GM23248 (cell line): ENCODE measurements at regions not wholly inside any gene's neighbourhood (a gene's known extent, or its start where the extent isn't known, plus 50 kb on each side); places are given as distances from the start of the nearest gene placed in this dataset.
"Not testable (repeated sequence)": the region's sequence is repeated elsewhere in the genome, so short reads cannot be mapped to it uniquely, and the experiment has no call there.

Source experiments
- DNase-seq: peaks from one replicate; pipeline ENCODE4 v3.0.0-alpha.2; 2015
- H2AFZ ChIP-seq: fragments of 200-600 bp; sonication (generic); 2 replicates; pipeline ENCODE4 v1.6.1; 2016; ENCODE audit warnings: antibody characterized with exemption
- H3F3A ChIP-seq: fragments of 200-600 bp; sonication (generic); 2 replicates; pipeline ENCODE4 v1.6.1; 2016; ENCODE audit warnings: mild to moderate bottlenecking, antibody characterized with exemption, mixed run types; ENCODE audit not compliant: insufficient read depth
- H3K27ac ChIP-seq: fragments of 200-600 bp; sonication (generic); 2 replicates; pipeline ENCODE4 v1.5.1; 2016; ENCODE audit warnings: mild to moderate bottlenecking
- H3K27me3 ChIP-seq: fragments of 200-600 bp; sonication (generic); replicated peaks from 2 replicates; pipeline ENCODE4 v1.6.1; 2016; ENCODE audit warnings: mild to moderate bottlenecking; ENCODE audit not compliant: insufficient read depth
- H3K36me3 ChIP-seq: fragments of 200-600 bp; sonication (generic); 2 replicates; pipeline ENCODE4 v1.6.1; 2016; ENCODE audit warnings: low read depth, mild to moderate bottlenecking
- H3K4me1 ChIP-seq: fragments of 200-600 bp; sonication (generic); 2 replicates; pipeline ENCODE4 v1.6.1; 2016; ENCODE audit warnings: mild to moderate bottlenecking; ENCODE audit not compliant: insufficient read depth
- H3K4me2 ChIP-seq: fragments of 200-600 bp; sonication (generic); one replicate; pipeline ENCODE4 v1.6.1; 2016; ENCODE audit warnings: mild to moderate bottlenecking; ENCODE audit not compliant: unreplicated experiment
- H3K4me3 ChIP-seq: fragments of 200-600 bp; sonication (generic); 2 replicates; pipeline ENCODE4 v1.5.1; 2016; ENCODE audit warnings: mild to moderate bottlenecking
- H3K79me2 ChIP-seq: fragments of 200-600 bp; sonication (generic); 2 replicates; pipeline ENCODE4 v1.6.1; 2016; ENCODE audit warnings: mild to moderate bottlenecking; ENCODE audit not compliant: insufficient read depth
- H3K9ac ChIP-seq: fragments of 200-600 bp; sonication (generic); 2 replicates; pipeline ENCODE4 v1.6.1; 2016; ENCODE audit warnings: mild to moderate bottlenecking
- H3K9me2 ChIP-seq: fragments of 200-600 bp; sonication (generic); 2 replicates; pipeline ENCODE4 v1.6.1; 2016; ENCODE audit warnings: mixed run types, mild to moderate bottlenecking, moderate library complexity; ENCODE audit not compliant: insufficient read depth
- H3K9me3 ChIP-seq: fragments of 200-600 bp; sonication (generic); one replicate; pipeline ENCODE4 v1.6.1; 2017; ENCODE audit warnings: low read depth
- H4K20me1 ChIP-seq: fragments of 200-600 bp; sonication (generic); 2 replicates; pipeline ENCODE4 v1.6.0; 2016; ENCODE audit not compliant: insufficient read depth
- EZH2 ChIP-seq: fragments of 200-600 bp; sonication (generic); IDR thresholded peaks from 2 replicates; pipeline ENCODE4 v1.6.1; 2018; ENCODE audit warnings: antibody characterized with exemption, mild to moderate bottlenecking; ENCODE audit not compliant: insufficient read depth, poor library complexity, severe bottlenecking
- EZH2phosphoT487 ChIP-seq: fragments of 200-600 bp; sonication (generic); IDR thresholded peaks from 2 replicates; pipeline ENCODE4 v1.6.1; 2018; ENCODE audit warnings: antibody characterized with exemption, moderate library complexity, mild to moderate bottlenecking, low read depth; ENCODE audit not compliant: insufficient read depth
- WGBS, 2 experiments: methylation state at CpG; one replicate each; pipeline ENCODE4 v1.1.6; 2015 to 2017; ENCODE audit warnings: low lambda C conversion rate in 2 of 2, low coverage in 1 of 2; ENCODE audit errors: missing lambda C conversion rate in 2 of 2; 5-methylcytosine and 5-hydroxymethylcytosine counted together
- in situ Hi-C: fragments of 300-500 bp; cut with MboI; formaldehyde crosslinking; loops from 2 replicates; pipeline ENCODE4 v1.15.0; 2020

DNA sequence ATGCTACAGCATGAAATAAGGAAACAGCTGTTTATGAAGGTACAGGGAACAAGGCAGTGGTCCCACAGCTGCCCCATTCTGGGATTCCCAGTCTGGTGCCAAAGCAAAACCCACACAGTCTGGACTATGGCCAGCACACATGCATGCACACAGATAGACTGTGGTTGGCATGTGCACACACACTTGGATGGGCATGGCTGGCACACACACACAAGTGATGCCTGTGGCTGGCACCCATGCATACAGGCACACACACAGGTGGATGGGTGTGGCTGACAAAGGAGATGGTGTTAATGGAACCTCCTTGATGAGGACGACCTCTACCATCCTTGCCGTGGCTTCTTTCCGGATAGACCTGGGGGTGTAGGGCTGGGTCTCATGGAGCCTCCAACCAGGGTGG is 114.0 kb upstream of the LYZL2 start:
- no peak for DNase-seq
- Histone ChIP-seq H3K36me3 (no peaks in the 10 kb centered on the region), H3K79me2 (no peaks in the 10 kb centered on the region), H3K27me3 (no peaks in the 10 kb centered on the region), H3K27ac (no peak overlapping the region), H3K9ac (no peak overlapping the region), H3K9me3 (no peaks in the 10 kb centered on the region), H3K4me2 (no peak overlapping the region), H3K4me3 (no peak overlapping the region), H3K4me1 (no peaks in the 10 kb centered on the region; the same call in 1 of the 2 replicates), H3K9me2 (no peaks in the 10 kb centered on the region), H3F3A (0 out of 2 replicates have a peak, but pooled peaks cover 6% of the 10 kb centered on the region), H2AFZ (no peak overlapping the region), H4K20me1 (no peaks in the 10 kb centered on the region)
- TF ChIP-seq EZH2phosphoT487 (no peak), EZH2 (no peak)
- 97 to 100% methylated on average over 3 of the region's 3 CpGs for WGBS, 2 experiments
- in situ Hi-C loops: loop anchor here (25.0 kb wide), 1 partner anchor 1069 kb away; no protein-coding TSS in a partner anchor

DNA sequence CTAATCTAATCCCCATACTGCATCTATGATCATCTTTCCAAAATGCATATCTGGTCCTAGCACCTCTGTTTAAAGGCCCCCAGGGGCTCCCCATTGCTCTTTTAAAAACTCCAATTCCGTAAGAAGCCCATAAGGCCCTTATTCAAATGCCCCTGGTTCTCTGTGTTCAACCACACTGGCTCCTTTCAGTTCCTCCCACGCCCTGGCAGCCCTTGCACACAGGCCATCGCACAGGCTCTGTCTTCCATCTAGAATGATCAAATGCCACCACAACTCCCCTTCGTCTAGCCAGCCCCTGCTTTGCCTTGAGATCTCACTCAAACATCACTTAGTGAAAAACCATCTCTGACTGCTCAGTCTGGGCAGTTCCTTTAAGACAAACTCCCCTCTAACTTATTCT is 112.9 kb upstream of the LYZL2 start:
- WGBS, 2 experiments: 80 to 86% methylated on average over 4 of the region's 4 CpGs
- in situ Hi-C loops: loop anchor here (25.0 kb wide), 1 partner anchor 1070 kb away; no protein-coding TSS in a partner anchor
- TF ChIP-seq EZH2phosphoT487: no peak
- TF ChIP-seq EZH2: no peak

DNA sequence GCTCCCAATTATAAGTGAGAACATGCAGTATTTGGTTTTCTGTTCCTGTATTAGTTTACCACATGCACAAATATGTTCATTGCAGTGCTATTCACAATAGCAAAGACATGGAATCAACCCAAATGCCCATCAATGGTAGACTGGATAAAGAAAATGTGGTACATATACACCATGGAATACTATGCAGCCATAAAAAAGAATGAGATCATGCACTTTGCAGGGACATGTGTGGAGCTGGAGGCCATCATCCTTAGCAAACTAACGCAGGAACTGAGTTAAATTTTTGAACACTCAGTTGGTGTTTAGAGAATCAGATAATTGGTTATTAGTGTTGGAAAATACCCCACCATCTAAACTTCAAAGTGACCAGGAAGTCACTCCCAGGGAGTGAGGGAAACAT is 111.2 kb upstream of the LYZL2 start:
- in situ Hi-C loops: loop anchor here (25.0 kb wide), 1 partner anchor 1072 kb away; no protein-coding TSS in a partner anchor
- not testable (repeated sequence) for H4K20me1 ChIP-seq, H3K27ac ChIP-seq, H3K4me2 ChIP-seq, H3K79me2 ChIP-seq, DNase-seq, H3K9ac ChIP-seq, H3K27me3 ChIP-seq, H3K9me2 ChIP-seq, H2AFZ ChIP-seq, H3F3A ChIP-seq, H3K9me3 ChIP-seq, H3K4me3 ChIP-seq, H3K36me3 ChIP-seq
- 75 to 77% methylated on average over 1 of the region's 1 CpG for WGBS, 2 experiments
- peaks cover 12% of the 10 kb centered on the region for H3K4me1 ChIP-seq

More for the DNA sequence above, 112.9 kb upstream of the LYZL2 start:
- no peaks in the 10 kb centered on the region for H3K79me2 ChIP-seq
- no peaks in the 10 kb centered on the region for H3K36me3 ChIP-seq
- no peak overlapping the region for H3K4me2 ChIP-seq
- no peaks in the 10 kb centered on the region for H3K27me3 ChIP-seq
- H3K27ac ChIP-seq: no peak overlapping the region
- no peaks in the 10 kb centered on the region for H3K9me3 ChIP-seq
- no peak overlapping the region for H2AFZ ChIP-seq
- no peak for DNase-seq
- H3K4me1 ChIP-seq: peaks cover 1% of the 10 kb centered on the region
- H3K9me2 ChIP-seq: no peaks in the 10 kb centered on the region
- H3K9ac ChIP-seq: no peak overlapping the region
- H3K4me3 ChIP-seq: no peak overlapping the region
- no peaks in the 10 kb centered on the region for H4K20me1 ChIP-seq
- 0 out of 2 replicates have a peak, but pooled peaks cover 2% of the 10 kb centered on the region for H3F3A ChIP-seq

DNA sequence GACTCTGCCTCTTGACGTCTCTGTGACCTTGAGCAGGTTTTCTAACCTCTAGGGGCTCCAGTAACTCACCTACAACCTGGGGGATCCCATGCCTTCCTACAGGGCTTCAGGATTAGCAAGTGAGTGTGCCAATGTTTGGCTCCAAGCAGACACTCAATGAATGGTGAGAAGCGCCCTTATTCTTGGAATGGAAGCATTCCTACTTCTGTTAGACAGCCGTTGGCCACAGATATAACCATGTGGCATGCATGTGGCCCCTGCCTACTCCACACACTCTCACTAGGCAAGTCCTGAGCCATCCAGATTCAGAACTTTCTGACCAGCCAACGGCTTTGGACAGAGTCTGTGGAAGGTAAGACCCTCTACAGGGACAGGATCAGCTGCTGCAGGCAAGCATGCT is 108.9 kb upstream of the LYZL2 start:
- 0 out of 2 replicates have a peak, but pooled peaks cover 6% of the 10 kb centered on the region for H3F3A ChIP-seq
- TF ChIP-seq EZH2phosphoT487 (no peak), EZH2 (no peak)
- no peak overlapping the region for H2AFZ ChIP-seq
- no peak overlapping the region for H3K27ac ChIP-seq
- no peaks in the 10 kb centered on the region for H3K9me2 ChIP-seq
- peaks cover 12% of the 10 kb centered on the region for H3K4me1 ChIP-seq
- H3K27me3 ChIP-seq: no peaks in the 10 kb centered on the region
- no peaks in the 10 kb centered on the region for H4K20me1 ChIP-seq
- H3K9ac ChIP-seq: no peak overlapping the region
- H3K36me3 ChIP-seq: no peaks in the 10 kb centered on the region
- no peaks in the 10 kb centered on the region for H3K9me3 ChIP-seq
- H3K4me2 ChIP-seq: no peak overlapping the region
- no peak overlapping the region for H3K4me3 ChIP-seq
- 49 to 57% methylated on average over 4 of the region's 4 CpGs for WGBS, 2 experiments
- no peak for DNase-seq
- no peaks in the 10 kb centered on the region for H3K79me2 ChIP-seq
- in situ Hi-C loops: loop anchor here (25.0 kb wide), 1 partner anchor 1074 kb away; no protein-coding TSS in a partner anchor

DNA sequence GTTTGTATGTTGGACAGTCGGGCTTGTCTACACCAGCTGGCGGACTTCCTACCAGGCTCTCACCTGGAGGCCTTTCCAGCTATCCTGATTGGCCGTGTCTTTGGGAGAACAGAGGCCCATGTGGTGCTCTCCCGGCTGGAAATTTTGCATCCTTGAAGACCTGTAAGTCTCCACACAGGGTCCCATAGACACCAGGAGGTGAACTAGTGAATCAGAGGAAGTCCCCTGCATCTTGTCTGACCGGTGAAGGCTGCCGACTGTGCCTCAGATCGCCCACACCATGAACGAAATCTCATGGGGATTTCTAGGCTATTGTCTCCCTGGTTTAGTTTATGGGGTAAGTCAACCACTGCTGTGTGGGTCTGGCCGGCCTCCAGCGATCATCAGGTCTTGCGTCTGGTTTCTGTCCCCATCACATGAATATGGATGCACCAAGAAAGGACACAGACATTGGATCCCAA is 108.4 kb upstream of the LYZL2 start:
- Histone ChIP-seq H3K27me3 (no peaks in the 10 kb centered on the region), H3K36me3 (no peaks in the 10 kb centered on the region), H3K9me2 (no peaks in the 10 kb centered on the region), H3F3A (0 out of 2 replicates have a peak, but pooled peaks cover 6% of the 10 kb centered on the region), H2AFZ (no peak overlapping the region), H3K4me2 (no peak overlapping the region), H4K20me1 (no peaks in the 10 kb centered on the region), H3K4me3 (no peak overlapping the region), H3K27ac (no peak overlapping the region), H3K79me2 (no peaks in the 10 kb centered on the region), H3K9me3 (no peaks in the 10 kb centered on the region), H3K4me1 (peaks cover 12% of the 10 kb centered on the region), H3K9ac (no peak overlapping the region)
- in situ Hi-C loops: loop anchor here (25.0 kb wide), 1 partner anchor 1074 kb away; no protein-coding TSS in a partner anchor
- DNase-seq: no peak
- TF ChIP-seq EZH2 (no peak), EZH2phosphoT487 (no peak)
- 92% methylated on average over 11 of the region's 11 CpGs for WGBS, 2 experiments
